AML-193 (cell line): ENCODE measurements at regions not wholly inside any gene's neighbourhood (a gene's known extent, or its start where the extent isn't known, plus 50 kb on each side); places are given as distances from the start of the nearest gene placed in this dataset.
"Not testable (repeated sequence)": the region's sequence is repeated elsewhere in the genome, so short reads cannot be mapped to it uniquely, and the experiment has no call there.

ENCODE experiments used
- DNase-seq, 2 experiments: peaks; one replicate each; lab custom pipeline; 2025; lab: John Stamatoyannopoulos, UW

DNA sequence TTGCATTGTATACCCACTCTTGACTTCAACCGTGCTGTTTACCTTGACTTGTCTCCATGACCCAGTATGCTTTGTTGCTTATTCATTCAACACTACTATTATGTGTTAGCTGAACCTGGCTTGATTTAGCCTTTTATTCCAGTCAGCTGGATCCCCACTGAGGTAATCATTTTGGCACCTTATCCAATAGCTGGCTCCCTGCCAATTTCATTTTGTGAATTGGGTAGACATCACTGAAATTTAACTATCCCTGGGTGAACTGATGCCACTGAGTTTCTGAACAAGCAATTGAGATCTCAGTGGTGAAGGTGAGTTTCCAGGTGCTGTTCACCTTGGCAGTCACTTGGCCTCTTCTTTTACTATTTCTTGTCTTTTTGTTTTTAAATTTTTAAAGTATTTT, 584.3 kb downstream of the ADCYAP1 start:
- DNase-seq = no peak

- DNase-seq = no peak
Observed at GRCh38 chr18:1495387-1495786, 590.7 kb downstream of the ADCYAP1 start.

DNA sequence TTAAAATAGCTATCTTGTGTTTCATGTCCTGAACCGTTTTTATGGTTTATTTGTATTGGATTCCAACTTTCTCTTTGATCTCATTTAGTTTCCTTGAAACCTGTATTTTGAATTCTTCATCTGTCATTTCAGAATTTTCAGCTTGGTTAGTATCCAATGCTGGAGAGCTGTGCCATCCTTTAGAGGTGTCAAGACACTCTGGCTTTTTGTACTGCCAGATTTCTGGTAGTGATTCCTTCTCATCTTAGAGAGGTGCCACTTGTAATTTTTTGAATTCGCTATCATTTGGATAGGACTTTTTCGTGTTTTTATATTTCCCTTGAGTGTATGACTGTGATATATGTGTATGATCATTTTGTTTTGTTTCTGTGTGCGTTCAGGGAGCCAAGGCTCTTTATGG, 591.4 kb downstream of the ADCYAP1 start:
- no peak for DNase-seq

- no peak for DNase-seq
Observed at GRCh38 chr18:1498216-1498615, 593.5 kb downstream of the ADCYAP1 start.

GRCh38 chr18:1499265-1499664, 594.6 kb downstream of the ADCYAP1 start:
- no peak for DNase-seq

DNA sequence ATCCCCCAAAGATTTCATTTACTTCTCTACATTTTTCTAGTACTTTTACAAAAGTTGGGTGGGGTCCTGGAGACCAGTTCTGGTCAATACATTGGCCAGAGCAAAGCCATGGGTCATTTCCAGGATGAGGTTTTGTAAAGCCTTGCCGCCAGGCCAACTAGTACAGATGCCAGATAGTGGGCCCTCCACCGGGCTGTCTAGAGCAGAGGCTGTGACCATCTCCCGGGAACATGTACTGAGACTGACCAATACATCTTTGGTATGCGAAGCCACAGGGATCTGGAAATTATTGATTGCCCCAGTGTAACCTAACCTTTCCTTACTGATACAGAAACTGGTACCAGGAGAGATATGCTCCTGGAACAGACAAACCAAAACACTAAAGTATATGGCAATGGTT, 599.2 kb downstream of the ADCYAP1 start:
- no peak for DNase-seq

DNA sequence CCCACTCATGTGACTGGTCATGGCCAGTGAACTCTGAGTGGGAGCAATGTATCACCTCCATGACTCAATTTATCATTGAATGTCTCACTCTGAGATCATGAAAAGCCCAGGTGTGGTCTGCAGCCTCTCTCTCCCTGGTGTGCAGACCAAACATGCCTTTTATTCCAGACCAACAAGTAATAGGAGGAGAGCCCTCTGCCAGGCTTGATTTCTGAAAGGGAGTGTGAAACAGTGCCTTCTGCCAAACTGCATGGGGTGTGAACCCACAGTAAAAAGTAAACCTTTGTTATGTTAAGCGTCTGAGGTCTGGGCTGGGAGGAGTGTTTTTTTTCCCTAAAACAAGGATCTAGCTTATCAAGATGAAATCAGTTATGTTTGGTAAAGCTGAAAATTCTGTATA, 601.2 kb downstream of the ADCYAP1 start:
- DNase-seq = no peak

DNA sequence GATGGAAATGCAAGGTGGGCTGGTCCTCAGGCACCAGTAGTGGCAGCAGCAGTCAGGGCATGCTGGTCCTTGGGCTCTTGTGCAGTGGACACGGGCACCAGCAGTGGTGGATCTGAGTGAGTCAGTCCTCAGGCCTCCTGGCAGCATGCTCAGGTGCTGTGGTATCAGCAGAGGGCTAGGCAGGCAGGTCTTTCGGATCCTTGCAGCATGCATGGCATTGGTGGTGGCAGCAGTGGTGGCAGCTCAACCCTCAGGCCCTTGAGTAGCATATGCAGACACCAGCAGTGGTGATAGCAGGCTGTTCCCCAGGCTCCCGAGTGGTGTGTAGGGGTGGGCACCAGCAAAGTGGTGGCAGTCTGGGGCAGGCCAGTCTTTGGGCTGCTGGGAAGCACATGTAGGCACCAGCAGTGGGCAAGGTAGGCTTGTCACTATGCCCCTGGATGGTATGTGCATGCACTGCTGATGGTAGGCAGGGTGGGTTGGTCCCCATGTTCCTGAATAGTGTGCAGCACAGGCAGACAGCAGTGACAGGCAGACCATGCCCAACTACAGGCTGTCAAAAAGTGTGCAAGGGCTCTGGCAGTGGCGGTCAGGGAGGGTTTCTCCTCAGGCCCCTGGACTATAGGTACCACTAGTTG, 606.0 kb downstream of the ADCYAP1 start:
- no peak for DNase-seq

DNA sequence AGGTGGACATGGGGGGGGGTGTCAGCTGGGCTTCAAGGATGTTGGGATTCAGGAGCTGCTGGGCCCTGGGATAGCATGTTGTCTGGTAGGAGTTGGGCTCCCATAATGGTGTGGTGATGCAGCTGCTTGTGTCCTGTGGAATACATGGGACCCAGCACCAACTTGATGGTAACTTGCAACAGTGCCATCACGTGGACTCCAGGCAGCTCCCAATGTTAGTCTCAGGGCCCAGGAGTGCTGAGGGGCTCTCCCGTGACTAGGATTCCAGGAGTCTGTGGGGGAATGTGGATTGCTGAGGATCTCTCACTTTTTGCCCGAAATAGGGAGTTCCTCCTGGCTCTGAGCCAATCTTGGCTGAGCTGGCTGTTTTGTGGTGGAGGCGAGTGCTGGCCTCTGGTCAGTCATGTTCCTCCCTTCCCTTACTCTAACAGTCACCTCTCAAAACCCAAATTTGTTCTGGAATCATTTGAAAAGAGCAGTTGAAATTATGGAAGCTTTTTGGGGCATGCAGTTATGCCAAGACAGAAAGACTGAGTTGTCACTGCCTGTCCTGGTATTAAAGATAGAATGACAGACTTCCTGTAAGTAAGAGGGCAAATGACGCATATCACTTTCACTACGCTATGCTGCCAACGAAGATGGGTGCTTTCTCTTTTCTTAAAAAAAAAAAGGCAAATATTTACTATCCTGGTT, 607.1 kb downstream of the ADCYAP1 start:
- no peak for DNase-seq

DNA sequence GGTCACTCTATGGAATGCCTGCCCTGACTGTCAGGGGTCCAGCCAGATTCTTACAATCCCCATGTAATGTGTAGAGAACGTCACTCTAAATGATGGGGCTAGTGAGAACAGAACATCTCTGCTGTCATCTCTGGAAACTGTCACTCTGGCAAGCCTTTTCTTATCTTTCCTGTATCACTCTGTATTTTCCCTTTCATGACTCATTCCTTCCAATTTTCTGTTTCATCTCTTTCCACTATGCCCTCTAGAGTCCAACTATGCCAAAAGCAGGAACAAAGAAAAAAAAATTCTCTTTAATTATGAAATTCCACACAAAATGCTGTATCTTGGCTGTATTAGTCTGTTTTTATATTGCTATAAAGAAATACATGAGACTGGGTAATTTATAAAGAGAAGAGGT, 608.8 kb downstream of the ADCYAP1 start:
- no peak for DNase-seq

GRCh38 chr18:1521588-1522248, 617.0 kb downstream of the ADCYAP1 start:
- DNase-seq = not testable (repeated sequence)

DNA sequence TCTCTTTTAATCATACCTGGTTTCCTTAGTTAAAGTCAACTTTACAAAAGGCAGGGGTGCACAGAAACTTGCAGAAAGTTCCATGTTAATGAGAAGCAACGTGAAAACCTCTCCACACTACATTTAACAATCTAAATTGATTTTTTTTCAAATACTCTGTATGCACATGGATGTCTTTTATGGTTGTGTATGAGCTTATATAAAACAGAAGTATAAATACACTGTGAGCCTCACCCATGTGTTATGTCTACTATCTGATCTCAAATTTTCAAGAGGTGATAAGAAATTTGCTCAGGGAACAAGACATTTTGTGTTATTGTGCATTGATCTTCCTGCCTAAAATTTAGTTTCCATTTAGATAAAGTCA, 617.6 kb downstream of the ADCYAP1 start:
- DNase-seq = no peak

DNA sequence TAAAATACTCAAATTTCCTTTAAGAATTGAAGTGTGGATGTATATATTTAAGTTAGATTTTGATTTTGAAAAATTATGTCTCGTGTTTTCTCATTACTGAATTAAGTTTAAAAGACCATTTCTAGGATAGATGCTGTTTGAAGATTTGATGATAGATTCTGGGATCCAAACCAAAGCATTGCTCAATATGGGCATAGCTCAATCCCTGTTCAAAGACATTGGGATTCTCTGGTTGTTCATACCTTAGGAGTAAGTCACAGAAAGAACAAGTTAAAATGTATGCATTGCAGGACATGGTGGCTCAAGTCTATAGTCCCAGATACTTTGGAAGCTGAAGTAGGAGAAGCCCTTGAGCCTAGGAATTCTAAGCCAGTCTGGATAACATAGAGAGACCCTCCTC, 622.3 kb downstream of the ADCYAP1 start:
- DNase-seq = no peak

DNA sequence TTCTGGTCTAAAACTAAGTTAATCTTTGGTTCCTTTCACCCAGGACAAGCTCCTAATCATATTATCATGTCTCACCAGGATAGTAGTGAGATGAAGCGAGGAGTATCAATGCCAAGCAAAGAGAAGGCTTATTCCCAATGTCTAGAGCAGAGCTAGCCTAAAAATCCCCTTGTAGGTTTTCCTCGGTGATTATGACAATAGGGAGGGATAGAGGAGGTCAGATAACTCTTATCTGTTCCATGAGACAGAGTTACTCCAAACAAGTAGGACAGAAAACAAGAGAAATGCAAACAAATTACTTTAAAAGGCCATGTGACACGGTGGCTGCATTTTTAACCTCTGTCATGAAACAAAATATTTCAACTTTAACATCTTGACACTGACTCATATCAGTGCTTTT, 623.1 kb downstream of the ADCYAP1 start:
- DNase-seq = no peak

GRCh38 chr18:1528447-1528846, 623.8 kb downstream of the ADCYAP1 start:
- no peak for DNase-seq

DNA sequence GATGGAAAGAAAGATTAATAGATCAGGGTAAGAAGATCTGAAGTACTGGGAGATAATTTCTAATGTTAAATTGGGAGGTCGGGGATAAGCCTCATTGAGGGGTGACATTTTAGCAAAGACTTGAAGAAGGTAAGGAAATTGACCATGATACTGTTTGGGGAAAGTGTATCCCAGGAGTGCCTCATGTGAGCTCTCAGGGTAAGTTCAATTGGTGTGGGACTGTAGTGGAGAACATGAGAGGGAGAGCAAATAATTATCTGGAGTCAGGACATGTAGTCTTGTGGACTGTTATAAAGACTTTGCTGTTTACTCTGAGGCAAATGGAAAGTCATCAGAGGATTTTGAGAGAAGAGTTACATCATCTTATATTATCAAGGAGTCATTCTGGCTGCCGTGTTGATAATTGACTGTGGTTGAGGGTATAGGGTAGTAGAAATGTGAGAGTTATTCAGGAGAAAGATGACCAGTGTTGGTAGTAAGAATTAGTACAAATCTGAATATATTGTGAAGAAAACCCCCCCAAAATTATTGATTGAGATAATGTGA, 624.4 kb downstream of the ADCYAP1 start:
- no peak for DNase-seq

- DNase-seq = no peak
Observed at GRCh38 chr18:1530650-1531049, 626.0 kb downstream of the ADCYAP1 start.

DNA sequence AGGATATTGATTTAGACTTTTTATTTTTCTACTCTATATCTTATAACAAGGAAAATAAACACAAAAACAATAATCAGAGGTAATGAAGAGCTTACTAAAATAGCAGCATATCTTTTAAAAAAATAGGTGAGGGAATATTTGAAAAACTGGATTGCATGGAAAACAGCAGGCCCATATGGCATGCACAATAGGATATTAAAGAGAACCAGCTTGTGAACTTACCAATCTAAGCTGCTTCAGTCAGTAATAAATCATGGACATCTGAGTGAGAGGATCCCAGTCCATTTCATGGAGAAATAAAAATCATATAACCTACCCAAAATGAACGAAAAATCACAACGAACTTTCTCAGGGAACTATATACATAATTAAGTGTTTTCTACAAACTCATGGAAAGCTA, 634.6 kb downstream of the ADCYAP1 start:
- no peak for DNase-seq

GRCh38 chr18:1541478-1541877, 636.8 kb downstream of the ADCYAP1 start:
- no peak for DNase-seq

GRCh38 chr18:1542230-1542774, 637.6 kb downstream of the ADCYAP1 start:
- no peak for DNase-seq

- DNase-seq = no peak
Observed at GRCh38 chr18:1544016-1544415, 639.3 kb downstream of the ADCYAP1 start.

DNA sequence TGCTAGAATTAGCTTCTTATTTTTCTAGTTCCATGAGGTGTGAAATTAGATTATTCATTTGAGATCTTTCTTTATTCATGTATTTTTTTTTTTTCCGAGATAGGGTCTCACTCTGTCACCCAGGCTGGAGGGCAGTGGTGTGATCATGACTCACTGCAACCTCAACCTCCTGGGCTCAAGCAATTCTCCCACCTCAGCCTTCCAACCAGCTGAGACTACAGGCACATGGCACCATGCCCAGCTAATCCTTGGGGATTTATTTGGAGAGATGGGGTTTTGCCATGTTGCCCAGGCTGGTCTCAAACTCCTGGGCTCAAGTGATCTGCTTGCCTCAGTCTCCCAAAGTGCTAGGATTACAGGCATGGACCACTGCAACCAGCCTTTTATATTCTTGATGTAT, 653.0 kb downstream of the ADCYAP1 start:
- DNase-seq = not testable (repeated sequence)

DNA sequence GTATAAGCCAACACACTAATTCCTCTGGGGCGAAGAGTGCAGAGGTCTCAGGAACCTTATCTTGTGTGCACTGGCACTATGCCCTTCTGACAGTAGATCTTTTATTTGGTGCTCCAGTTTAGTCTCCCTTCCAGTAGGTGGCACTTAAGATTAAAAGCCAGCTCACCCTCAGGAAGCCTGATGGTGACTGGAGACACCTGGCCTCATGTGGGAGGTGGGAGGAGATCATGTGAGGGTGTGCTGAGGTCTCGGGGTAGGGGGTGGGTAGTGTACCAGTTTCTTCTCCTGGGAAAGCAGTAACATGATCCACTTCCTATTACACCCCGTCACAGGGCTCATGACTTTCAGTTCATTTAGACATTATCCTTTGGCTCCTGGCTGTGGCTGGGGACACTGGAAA, 654.9 kb downstream of the ADCYAP1 start:
- DNase-seq = no peak
